ENCODE measurements at regions not wholly inside any gene's neighbourhood (a gene's known extent, or its start where the extent isn't known, plus 50 kb on each side); places are given as distances from the start of the nearest gene placed in this dataset.
"Not testable (repeated sequence)": the region's sequence is repeated elsewhere in the genome, so short reads cannot be mapped to it uniquely, and the experiment has no call there.

DNA sequence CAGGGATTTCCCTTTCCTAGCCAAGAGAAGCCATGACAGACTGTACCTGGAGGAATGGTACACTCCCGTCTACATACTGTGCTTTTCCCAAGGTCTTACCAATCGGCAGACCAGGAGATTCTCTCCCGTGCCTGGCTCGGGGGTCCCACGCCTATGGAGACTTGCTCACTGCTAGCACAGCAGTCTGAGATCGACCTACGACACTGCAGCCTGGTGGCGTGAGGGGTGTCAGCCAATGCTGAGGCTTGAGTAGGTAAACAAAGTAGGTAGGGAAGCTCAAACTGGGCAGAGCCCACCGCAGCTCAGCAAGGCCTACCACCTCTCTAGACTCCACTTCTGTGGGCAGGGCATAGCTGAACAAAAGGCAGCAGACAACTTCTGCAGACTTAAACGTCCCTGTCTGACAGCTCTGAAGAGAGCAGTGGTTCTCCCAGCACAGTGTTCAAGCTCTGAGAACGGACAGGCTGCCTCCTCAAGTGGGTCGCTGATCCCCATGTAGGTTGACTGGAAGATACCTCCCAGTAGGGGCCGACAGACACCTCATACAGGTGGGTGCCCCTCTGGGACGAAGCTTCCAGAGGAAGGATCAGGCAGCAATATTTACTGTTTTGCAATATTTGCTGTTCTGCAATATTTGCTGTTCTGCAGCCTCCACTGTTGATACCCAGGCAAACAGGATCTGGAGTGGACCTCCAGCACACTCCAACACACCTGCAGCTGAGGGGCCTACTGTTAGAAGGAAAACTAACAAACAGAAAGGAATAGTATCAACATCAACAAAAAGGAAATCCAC, 270.4 kb upstream of the TLE3 start:
- not testable (repeated sequence) for DNase-seq (ENCODE audit: low read depth)

DNA sequence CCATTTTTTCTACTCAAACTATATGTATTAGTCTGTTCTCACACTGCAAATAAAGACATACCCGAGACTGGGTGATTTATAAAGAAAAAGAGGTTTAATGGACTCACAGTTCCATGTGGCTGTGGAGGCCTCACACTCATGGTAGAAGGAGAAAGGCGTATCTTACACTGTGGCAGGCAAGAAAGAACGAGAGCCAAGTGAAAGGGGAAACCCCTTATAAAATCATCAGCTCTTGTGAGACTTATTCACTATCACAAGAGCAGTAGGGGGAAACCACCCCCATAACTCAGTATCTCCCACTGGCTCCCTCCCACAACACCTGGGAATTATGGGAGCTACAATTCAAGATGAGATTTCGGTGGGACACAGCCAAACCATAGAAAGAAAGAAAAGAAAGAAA, 266.3 kb upstream of the TLE3 start:
- not testable (repeated sequence) for DNase-seq (ENCODE audit: low read depth)

DNA sequence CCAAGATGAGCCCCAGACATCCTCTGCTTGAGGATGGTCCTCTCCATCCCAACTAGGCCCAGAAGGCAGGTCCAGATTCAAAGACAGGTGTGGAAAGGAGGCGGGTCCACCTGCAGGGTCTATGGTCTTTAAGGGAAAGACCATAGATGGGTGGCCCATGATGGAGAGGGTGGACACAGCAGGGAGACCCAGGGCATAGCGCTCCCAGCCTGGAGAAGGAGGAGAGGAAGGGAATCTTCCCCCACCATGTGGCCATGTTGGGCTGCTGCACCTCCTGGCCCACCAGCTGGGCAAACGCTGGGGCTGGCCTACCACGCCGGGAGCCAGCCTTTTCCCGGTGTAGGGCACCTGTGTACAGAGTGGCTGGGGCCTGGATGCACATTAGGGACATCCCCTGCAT, 265.2 kb upstream of the TLE3 start:
- no peak for DNase-seq (ENCODE audit: low read depth)

DNA sequence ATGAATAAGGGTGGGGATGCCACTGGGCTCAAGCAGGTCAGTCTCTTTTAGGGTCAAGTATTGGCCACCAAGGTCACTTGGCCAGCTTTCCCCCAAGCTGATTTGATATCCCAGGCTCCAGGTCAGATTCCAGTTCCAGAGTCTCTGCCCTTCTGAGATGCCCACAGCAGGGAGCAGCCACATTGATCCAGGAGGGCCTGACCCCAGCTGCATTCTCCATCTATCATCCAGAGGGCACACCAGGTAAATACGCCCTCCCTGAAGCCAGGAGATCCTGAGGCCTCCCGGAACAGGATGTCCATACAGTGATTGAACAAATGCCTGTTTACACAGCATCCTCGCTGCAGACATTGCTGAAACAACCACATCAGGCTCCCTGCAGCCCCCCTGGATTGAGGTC, 264.6 kb upstream of the TLE3 start:
- no peak for DNase-seq (ENCODE audit: low read depth)

DNA sequence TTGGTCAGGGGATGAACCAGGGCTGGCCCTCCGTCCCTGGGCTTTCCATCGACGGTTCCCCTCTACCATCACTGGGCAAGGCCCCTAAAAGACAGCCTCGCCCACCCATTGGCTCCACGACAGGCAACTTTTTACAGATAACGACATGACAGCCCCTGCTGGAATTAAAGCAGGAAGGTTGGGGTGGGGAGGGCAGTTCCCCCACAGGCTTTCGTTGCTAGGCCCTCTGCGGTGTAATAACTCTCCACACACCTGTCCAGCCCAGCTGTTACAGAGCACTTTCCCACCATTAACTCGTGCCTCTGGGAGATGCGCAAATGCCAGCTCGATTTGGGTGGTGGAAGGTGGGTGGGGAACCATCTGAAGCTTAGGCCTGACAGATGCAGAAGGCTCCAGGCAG, 264.2 kb upstream of the TLE3 start:
- no peak for DNase-seq (ENCODE audit: low read depth)

DNA sequence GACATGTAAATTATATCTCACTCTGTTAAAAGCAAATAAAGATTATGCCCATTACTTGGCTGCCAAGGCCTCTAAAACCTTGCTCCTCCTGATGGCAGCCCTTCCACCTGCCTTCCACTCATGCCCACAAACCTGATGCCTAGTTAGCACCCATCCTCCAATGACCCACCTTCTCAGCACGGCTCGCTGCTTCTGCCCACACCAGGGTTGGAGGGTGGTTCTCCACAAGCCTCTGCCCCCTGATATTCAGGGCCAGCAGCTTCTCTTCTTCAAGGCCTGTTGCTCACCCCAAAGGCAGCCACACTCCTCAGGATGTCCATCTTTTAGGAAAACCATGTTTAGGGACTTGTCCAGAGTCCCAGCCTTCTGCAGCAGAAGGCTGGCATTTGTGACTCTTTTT, 263.4 kb upstream of the TLE3 start:
- no peak for DNase-seq (ENCODE audit: low read depth)

DNA sequence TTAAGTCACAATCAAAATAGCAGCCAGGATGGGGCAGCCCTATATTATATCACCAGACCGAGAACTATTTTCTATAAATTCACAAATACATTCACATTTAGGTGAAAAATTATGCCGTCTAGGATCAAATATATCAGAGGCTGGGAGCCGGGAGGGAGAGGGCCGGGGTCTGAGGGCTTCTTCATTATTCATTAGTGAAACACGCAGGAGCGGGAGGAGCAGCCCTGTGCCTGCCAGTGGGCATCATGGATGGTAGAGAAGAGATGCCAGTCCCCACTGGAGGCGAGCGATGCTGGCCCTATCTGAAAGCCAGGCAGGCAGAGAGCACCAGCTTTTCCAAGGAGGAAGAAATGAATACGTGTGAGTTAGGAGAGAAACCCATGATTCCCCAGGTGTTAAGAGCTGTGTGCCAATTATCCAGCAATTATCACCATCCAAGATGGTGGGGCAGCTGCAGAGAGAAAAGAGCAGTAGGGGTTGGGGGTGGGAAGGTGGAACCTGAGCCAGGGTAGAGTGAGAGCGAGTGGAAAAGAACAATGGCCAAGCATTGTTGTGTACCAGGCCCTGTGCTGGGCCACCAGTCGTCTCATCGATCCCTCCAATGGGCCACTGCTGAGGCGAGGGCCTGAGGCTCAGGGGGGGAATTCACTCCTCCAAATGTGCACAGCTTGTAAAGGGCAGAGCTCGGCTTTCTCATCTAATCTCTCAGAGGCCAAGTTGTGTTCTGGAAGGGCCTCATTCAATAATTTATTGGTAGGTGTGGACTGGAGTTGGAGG, 261.3 kb upstream of the TLE3 start:
- DNase-seq (ENCODE audit: low read depth), result no peak

DNA sequence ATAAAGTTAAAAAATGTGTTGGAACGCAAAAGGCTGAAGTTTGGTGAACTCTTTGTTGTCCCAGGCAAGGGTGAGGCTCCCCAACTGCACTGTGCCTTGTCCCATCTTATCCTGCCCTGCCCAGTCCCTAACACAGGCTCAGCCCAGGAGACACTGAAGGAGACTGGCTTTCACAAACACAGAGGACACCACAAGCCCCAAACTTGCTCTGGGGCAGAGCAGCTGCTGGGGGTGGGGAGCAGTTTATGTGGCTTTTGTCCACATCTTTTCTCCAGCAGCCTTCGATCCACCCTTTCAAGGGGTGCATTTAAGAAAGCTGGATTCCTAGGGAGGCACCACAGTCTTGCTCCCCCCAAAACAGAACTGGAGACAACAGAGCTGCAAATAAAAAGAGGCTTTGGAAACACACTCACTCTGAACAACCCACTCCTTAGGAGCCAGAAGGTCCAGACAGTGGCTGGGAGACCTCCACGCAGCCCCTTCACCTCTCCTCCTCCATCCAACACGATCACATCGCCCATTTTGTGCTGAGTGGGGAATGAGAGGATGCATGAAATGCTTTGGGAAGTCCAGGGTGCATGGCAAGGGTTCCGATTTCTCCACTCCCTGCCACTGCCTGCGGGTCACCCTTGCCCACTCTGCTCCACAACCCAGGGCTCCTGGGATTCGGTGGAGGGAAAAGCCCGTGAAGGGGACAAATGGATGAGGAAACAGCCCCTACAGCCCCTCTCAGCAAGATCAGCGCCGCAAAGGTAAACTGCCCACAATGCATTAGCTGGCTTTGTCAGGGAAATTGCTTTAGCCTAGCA, 260.5 kb upstream of the TLE3 start:
- no peak for DNase-seq (ENCODE audit: low read depth)

DNA sequence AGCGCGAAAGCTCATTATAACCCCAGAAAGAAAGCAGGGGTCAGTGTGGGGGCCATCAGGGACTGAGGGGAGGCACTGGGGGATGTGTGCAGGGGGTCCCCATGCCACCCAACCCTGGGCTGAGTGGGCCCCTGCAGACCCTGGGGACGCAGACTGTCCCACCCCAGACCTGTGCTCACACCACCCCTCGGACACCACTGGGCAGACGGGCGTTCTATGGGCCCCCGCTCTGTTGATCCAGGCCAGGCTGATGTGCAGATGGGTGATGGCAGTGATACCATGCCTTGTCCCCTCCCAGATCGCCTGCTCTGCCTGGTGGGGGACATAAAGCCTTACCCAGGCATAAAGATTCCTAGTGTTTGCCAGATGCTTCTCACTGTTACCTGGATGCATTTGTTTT, 259.7 kb upstream of the TLE3 start:
- no peak for DNase-seq (ENCODE audit: low read depth)

DNA sequence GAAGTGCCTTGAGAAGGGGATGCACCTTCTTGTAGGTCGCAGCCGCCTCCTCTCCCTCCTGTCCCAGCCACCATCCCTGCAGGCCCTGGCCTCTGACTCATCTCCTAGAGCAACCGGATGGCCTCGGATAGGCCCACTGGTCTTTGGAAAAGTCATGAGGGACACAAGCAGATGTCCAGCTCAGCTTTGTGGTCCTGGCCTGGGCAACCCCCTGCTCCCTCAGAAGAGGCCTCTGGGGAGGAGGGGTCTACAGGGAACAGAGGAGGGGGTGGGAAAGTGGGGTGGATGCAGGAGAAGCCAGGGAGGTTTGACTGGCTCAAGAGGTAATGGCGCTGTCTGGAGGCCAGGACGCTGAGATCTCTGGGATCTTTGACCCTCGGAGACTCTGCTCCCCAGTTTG, 259.2 kb upstream of the TLE3 start:
- DNase-seq (ENCODE audit: low read depth), result no peak

DNA sequence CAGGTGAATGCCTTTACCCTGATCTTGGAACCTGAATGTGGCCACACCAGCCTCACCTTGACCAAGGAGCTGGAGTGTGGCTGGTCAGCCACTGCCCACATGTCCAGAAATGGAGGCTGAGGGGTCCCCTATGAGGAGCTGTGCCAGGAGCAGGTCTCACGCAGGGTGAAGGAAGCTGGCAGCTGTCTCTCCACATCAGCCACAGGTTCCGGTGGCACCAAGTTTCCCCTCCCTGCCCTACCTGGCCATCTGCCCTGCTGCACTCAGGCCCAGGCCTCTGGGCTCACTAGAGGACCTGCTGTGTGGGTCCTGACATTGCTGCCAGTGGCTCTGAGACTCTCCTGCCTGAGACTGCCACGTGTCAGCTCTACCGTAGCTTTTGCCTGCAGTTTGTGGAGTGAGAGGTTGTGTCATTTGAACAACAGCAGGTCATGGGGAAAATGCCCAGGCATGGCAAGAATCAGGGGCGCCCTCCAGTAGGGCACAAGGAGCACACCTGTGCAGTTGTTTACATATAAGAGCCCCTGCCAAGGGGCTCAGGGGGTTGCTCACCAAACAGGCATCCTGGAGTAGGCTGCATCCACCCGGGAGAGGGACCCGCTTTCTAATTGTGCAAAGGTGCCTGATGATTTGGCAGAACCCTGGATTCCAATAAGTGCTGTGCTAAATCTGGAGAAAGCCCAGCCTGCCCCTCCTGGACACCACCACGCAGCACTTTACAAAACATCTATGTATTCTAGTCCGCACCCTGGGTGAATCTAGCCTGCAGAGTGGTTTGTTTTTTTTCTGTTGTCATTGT, 258.5 kb upstream of the TLE3 start:
- DNase-seq (ENCODE audit: low read depth), result no peak

DNA sequence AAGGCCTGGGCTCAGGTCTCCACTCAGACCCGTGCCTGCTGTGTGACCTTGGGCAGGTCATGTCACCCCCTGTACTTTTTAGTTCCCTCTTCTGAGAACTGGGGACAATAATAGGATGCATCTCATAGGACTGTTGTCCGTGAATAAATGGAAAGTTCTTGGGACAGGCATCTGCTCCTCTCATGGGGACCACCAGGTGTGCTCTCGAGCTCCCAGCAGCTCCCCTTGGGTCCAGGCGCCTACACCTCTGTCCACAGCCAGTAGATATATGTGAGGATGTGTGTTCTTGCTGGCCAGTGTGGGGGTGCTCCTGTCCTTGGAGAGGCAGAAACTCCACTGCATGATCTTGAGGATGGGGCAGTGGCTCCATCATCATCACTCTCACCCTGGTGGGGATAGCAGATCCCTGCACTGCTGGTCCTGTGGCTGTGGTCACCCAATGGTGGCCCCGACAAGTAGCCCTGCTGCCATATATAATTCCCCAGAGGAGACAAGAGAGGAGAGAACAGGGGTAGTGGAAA, 257.6 kb upstream of the TLE3 start:
- no peak for DNase-seq (ENCODE audit: low read depth)

DNA sequence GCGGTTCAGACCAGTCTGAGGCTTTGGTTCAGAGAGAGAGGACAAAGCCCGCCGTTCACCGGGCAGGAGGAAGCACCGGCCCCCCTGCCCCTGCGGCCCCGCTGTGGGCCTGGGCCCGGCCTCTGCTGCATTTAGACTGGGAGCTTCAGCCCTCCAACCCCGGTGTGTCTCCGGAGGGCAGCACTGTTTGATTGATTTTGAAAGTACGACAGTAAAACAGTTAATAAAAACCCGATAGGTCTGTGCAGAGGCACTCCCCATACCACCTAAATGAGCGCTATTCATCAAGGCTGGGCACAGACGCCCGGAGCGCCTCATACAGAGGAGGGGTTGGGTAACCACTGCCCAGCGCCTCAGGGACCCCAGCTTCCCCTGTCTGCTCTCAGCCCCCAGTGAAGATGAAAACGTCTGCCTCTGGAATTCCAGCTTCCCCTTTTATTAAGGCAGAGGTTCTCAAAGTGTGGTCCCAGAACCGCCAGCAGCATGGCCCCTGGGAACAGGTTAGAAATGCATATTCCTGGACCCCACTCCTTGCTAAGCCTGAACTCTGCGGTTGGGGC, 256.7 kb upstream of the TLE3 start:
- no peak for DNase-seq (ENCODE audit: low read depth)

DNA sequence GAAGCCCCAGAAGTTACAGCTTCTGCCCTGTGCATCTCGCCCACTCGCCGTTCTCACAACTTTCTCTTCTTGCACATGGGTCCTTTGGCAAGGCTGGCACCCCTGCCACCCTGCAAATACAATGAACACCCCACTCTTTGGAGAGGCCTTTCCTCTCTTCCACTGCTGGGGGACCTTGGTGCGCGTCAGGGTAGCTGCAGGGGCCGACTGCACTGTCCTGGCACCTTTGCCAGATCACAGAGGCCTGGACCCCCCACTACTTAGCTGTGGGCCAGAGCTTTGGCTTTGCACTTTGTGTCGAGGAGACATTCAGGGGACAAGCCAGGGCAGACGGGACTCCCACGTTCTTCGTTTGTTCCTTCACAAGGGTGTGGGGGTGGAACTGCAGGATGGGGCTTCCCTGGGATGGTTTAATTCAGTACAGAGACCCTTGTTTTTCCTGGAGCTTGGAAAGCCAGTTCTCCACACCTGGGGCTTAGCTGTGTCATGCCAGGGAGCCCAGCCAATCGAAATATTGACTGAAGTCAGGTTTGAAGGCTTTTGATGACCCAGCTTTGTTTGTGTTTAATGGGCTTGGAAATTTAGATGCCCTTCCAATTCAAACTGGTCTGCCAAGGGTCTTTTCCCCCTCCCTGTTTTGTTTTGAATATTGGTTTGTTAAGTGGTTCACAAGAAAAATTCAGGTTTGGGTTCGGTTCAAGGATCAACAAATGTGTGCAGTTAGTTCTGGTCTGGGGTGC, 256.1 kb upstream of the TLE3 start:
- DNase-seq (ENCODE audit: low read depth), result no peak

DNA sequence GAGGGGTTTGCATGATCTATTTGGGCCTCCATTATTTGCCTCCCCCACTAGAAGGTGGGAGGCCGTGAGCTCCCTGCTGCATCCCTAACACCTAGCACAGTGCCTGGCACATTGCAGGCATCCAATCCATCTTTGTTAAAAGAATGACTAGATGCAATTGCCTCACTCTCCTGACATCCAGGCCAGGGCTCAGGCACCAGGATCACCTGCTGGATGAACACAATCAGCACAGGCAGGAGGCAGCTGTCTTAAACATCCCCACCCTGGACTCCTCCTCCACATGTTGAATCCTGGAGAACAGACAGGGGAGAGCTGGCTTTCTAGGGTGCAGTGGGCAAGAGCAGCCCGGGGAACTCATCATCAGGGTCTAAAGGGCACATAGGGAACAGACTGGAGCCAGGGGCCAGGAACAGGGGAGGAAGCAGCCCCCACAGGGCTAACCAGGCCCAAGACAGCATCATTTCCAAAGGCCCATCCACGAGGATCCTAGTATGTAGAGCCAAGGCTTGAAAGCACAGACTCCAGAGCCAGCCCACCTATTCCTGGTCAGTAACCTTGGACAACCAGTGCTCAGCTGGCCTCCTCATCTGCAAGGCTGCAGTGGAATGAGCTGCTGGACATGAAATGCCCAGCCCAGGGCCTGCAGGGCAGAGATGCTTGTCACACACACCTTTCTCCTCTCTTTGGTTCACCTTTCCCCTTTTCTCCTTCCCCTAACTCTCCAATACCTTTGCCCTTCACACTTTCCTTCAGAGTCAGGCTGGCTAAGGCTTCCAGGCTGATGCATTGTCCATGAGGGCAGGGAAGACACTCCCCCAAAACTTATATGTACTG, 254.4 kb upstream of the TLE3 start:
- DNase-seq (ENCODE audit: low read depth), result no peak

DNA sequence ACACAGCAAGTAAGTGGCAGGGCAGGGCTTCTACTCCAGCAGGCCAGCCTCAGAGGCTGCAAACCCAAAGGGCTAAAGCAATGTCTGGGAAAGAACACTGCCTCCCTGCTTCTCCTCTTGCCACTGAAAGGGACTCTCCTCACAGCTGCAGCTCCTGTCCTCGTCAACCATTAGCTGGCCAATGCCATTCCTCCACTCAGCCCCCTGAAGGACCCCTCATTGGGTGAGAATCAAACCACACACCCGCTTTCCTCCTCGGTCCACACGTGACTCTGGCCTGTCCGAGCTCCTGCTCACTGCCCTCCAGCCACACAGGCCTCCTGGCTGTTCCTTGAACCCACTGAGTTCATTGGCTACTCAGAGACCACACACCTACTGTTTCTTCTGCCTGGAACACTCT, 253.7 kb upstream of the TLE3 start:
- DNase-seq (ENCODE audit: low read depth), result no peak

DNA sequence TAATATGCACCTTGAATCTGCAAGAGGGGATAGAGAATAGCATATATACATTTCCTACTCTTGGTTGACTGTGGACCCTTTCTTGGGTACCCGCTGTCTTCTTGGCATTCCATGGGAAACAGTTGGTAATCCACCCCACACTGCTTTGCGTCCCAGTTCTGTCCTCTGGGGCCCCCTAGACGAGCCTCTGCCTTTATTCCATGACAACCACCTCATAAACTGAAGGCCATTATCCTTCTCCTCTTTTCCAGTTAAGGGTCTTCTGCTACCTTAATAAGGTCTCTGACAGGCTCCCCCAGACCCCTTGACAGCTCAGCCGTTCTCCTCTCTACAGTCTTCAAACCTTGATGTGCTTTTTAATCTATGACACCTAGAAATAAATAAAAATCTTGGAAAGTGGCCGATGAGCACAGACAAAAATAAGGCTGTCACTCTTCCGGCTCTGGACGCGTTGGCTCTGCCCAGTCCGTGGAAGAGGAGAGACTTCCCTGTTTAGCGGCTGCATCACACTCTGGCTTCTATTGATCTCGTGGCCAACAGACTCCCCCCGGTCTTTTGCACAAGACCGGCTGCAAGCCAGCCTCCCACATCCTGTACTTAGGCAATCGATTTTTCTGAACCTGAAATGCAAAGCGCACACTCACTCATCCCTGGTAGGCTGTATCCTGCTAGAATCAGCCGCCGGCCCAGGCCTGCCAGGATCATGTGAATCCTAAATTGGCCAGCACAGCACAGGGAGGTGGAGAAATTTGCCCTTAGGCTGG, 251.0 kb upstream of the TLE3 start:
- no peak for DNase-seq (ENCODE audit: low read depth)

DNA sequence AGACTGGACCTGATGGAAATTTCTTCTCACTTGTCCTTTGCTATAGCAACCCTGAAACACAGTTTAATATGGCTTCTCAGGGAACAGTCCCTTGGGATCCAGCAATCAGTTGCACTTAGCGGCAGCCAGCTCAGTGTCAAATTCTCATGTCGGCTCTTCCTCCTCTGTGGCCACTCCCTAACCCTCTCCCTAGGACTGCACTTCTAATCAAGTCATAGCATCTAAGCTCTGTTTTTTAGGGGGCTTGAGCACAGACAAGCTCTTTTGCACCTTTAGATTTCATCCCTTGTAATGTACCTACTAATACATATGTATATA, 250.5 kb upstream of the TLE3 start:
- DNase-seq (ENCODE audit: low read depth), result no peak
